ENCODE measurements at regions not wholly inside any gene's neighbourhood (a gene's known extent, or its start where the extent isn't known, plus 50 kb on each side); places are given as distances from the start of the nearest gene placed in this dataset.
A peak's percentile ranks its signal among the peaks of the same experiment; 100 is the strongest.

GRCh38 chr16:63292036-63292435, 1255.8 kb upstream of the CDH8 start:
- H3K9me3 ChIP-seq: no peaks in the 10 kb centered on the region
- 93 to 94% methylated on average over 11 of the region's 11 CpGs for WGBS, 2 donors
- peak; percentile 64 for DNase-seq
- no peaks in the 10 kb centered on the region for H3K4me1 ChIP-seq
- TF ChIP-seq POLR2AphosphoS5 (IDR thresholded peaks at IDR 0.05): no peak
- TF ChIP-seq POLR2A (IDR thresholded peaks at IDR 0.05): no peak
- no peak for TF ChIP-seq EP300 (IDR thresholded peaks at IDR 0.05)
- TF ChIP-seq, protein P1, sequence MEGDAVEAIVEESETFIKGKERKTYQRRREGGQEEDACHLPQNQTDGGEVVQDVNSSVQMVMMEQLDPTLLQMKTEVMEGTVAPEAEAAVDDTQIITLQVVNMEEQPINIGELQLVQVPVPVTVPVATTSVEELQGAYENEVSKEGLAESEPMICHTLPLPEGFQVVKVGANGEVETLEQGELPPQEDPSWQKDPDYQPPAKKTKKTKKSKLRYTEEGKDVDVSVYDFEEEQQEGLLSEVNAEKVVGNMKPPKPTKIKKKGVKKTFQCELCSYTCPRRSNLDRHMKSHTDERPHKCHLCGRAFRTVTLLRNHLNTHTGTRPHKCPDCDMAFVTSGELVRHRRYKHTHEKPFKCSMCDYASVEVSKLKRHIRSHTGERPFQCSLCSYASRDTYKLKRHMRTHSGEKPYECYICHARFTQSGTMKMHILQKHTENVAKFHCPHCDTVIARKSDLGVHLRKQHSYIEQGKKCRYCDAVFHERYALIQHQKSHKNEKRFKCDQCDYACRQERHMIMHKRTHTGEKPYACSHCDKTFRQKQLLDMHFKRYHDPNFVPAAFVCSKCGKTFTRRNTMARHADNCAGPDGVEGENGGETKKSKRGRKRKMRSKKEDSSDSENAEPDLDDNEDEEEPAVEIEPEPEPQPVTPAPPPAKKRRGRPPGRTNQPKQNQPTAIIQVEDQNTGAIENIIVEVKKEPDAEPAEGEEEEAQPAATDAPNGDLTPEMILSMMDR (IDR thresholded peaks at IDR 0.05): no peak
- intact Hi-C loops (cut with DNase I): loop anchor here (10.0 kb wide), 1 partner anchor 417 kb away; no protein-coding TSS in a partner anchor
- H3K27me3 ChIP-seq: no peaks in the 10 kb centered on the region
- H3K27ac ChIP-seq: no peak overlapping the region
- no peak overlapping the region for H3K4me3 ChIP-seq
- no peaks in the 10 kb centered on the region for H3K36me3 ChIP-seq

GRCh38 chr16:63289834-63290460, 1253.7 kb upstream of the CDH8 start:
- TF ChIP-seq, protein P1 (IDR thresholded peaks at IDR 0.05): peak in 3 of 4 experiments; percentile 65 to 86 (median 74)
- no peak for TF ChIP-seq POLR2AphosphoS5 (IDR thresholded peaks at IDR 0.05)
- intact Hi-C loops (cut with DNase I): loop anchor here (10.0 kb wide), 1 partner anchor 415 kb away; no protein-coding TSS in a partner anchor
- Histone ChIP-seq H3K4me3 (no peak overlapping the region), H3K36me3 (no peaks in the 10 kb centered on the region), H3K4me1 (no peaks in the 10 kb centered on the region), H3K27ac (no peak overlapping the region), H3K9me3 (no peaks in the 10 kb centered on the region), H3K27me3 (no peaks in the 10 kb centered on the region)
- 31 to 48% methylated on average over 16 of the region's 16 CpGs for WGBS, 2 donors
- DNase-seq: peak; percentile 60

DNA sequence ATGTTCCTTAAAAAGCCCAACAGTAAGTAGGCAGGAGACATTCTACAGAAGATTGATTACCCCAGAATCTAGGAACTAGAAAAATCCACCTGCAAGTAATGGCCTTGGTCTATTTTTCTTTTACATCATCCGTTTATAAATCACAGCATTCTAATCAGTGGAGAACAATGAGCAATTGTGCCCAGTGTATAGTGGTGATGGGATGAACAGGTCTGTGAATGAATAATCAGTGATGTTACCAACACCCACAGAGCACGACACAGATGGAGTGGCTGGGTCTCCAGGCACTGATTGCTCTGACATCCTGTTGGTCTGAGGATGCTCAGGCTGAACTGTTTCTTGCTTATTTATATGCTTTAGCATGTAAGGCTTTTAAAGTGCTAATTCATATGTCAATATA, 1251.2 kb upstream of the CDH8 start:
- H3K27ac ChIP-seq: no peak overlapping the region
- H3K27me3 ChIP-seq: no peaks in the 10 kb centered on the region
- intact Hi-C loops (cut with DNase I): no loop called here
- H3K4me3 ChIP-seq: no peak overlapping the region
- no peaks in the 10 kb centered on the region for H3K36me3 ChIP-seq
- DNase-seq: no peak
- TF ChIP-seq, protein P1 (IDR thresholded peaks at IDR 0.05): no peak
- TF ChIP-seq EP300 (IDR thresholded peaks at IDR 0.05) (no peak), POLR2A (IDR thresholded peaks at IDR 0.05) (no peak), POLR2AphosphoS5 (IDR thresholded peaks at IDR 0.05) (no peak)
- no peaks in the 10 kb centered on the region for H3K9me3 ChIP-seq
- no peaks in the 10 kb centered on the region for H3K4me1 ChIP-seq
- 19 to 64% methylated on average over 2 of the region's 2 CpGs for WGBS, 2 donors

- WGBS, 2 donors: 58 to 76% methylated on average over 1 of the region's 1 CpG
- Histone ChIP-seq H3K9me3 (no peaks in the 10 kb centered on the region), H3K27me3 (no peaks in the 10 kb centered on the region), H3K36me3 (no peaks in the 10 kb centered on the region), H3K4me1 (no peaks in the 10 kb centered on the region), H3K4me3 (no peak overlapping the region), H3K27ac (no peak overlapping the region)
- intact Hi-C loops (cut with DNase I): no loop called here
- TF ChIP-seq, protein P1 (IDR thresholded peaks at IDR 0.05): no peak
- no peak for TF ChIP-seq EP300 (IDR thresholded peaks at IDR 0.05)
- no peak for TF ChIP-seq POLR2A (IDR thresholded peaks at IDR 0.05)
- no peak for TF ChIP-seq POLR2AphosphoS5 (IDR thresholded peaks at IDR 0.05)
- no peak for DNase-seq
Observed at GRCh38 chr16:63283721-63284120, 1247.5 kb upstream of the CDH8 start.

DNA sequence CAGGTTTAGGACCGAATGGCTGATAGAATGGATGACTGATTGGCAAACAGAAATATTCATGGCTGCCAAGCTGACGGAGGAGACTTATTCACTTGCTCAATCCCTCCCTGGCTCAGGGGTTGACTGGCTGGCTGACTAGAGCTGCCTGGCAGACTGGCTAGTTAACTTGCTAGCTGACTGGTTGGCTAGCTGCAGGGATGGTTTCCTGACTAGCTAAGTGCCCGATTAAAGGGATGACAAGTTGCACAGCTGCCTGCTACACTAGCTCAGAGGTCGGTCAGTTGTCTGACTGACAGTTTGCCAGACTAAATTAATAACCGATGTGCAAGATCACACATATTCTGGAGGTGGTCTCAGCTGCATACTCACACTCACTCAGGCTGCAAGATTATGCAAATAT, 1208.4 kb upstream of the CDH8 start:
- Histone ChIP-seq H3K27me3 (no peaks in the 10 kb centered on the region), H3K4me1 (peaks cover 0 to 8% (median 3%) of the 10 kb centered on the region in 4 donors), H3K9me3 (no peaks in the 10 kb centered on the region), H3K36me3 (no peaks in the 10 kb centered on the region), H3K4me3 (no peak overlapping the region), H3K27ac (no peak overlapping the region)
- intact Hi-C loops (cut with DNase I): no loop called here
- WGBS, 2 donors: 70 to 81% methylated on average over 5 of the region's 5 CpGs
- TF ChIP-seq, protein P1 (IDR thresholded peaks at IDR 0.05): no peak
- TF ChIP-seq POLR2A (IDR thresholded peaks at IDR 0.05) (no peak), EP300 (IDR thresholded peaks at IDR 0.05) (no peak), POLR2AphosphoS5 (IDR thresholded peaks at IDR 0.05) (no peak)
- DNase-seq: no peak
